Activated naive CD4-positive, alpha-beta T cell treated with anti-CD3 and anti-CD28 coated beads, Interleukin-2, amount 50 U/mL, for 24 hours (primary cell): ENCODE measurements at regions not wholly inside any gene's neighbourhood (a gene's known extent, or its start where the extent isn't known, plus 50 kb on each side); places are given as distances from the start of the nearest gene placed in this dataset.

ENCODE experiments used
- H3K27ac Mint-ChIP-seq: one replicate; pipeline ENCODE4 v1.8.0; 2021; ENCODE audit warnings: mild to moderate bottlenecking, mixed read lengths
- H3K27me3 Mint-ChIP-seq: one replicate; pipeline ENCODE4 v1.8.0; 2021; ENCODE audit warnings: mixed read lengths
- H3K36me3 Mint-ChIP-seq: one replicate; pipeline ENCODE4 v1.8.0; 2021; ENCODE audit warnings: mixed read lengths
- H3K4me1 Mint-ChIP-seq: one replicate; pipeline ENCODE4 v1.8.0; 2021; ENCODE audit warnings: mixed read lengths
- H3K4me3 Mint-ChIP-seq: one replicate; pipeline ENCODE4 v1.8.0; 2021; ENCODE audit warnings: mild to moderate bottlenecking, mixed read lengths
- H3K9me3 Mint-ChIP-seq: one replicate; pipeline ENCODE4 v1.8.0; 2021; ENCODE audit warnings: mixed read lengths

DNA sequence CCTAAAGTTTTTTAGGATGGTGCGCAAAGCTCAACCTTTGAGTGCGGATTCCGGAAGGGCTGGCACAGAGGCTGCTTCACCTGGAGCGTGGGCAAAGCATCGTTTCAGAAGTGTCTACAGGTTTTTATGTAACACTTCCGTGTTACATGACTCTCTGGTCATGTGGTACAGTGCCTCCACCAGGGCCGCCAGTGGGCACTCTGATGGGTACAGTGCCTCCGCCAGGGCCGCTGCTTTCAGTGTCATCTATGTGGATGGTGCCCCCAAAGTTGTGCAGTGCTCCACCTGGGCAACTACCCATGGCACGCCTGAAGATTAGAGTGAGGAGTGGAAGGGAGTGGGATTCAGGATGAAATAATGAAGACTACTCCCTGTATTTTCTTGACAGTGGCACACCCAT is 101.4 kb upstream of the C1orf174 start:
- no peak overlapping the region for H3K27ac Mint-ChIP-seq
- peaks cover 11% of the 10 kb centered on the region for H3K27me3 Mint-ChIP-seq
- H3K9me3 Mint-ChIP-seq, result no peaks in the 10 kb centered on the region
- H3K4me1 Mint-ChIP-seq, result no peaks in the 10 kb centered on the region
- no peaks in the 10 kb centered on the region for H3K36me3 Mint-ChIP-seq
- H3K4me3 Mint-ChIP-seq, result no peak overlapping the region

- peaks cover 3% of the 10 kb centered on the region for H3K36me3 Mint-ChIP-seq
- no peaks in the 10 kb centered on the region for H3K4me1 Mint-ChIP-seq
- H3K9me3 Mint-ChIP-seq, result no peaks in the 10 kb centered on the region
- H3K4me3 Mint-ChIP-seq, result no peak overlapping the region
- peaks cover 5% of the 10 kb centered on the region for H3K27me3 Mint-ChIP-seq
- no peak overlapping the region for H3K27ac Mint-ChIP-seq
Measured at GRCh38 chr1:4002061-4002521, 102.0 kb upstream of the C1orf174 start.

DNA sequence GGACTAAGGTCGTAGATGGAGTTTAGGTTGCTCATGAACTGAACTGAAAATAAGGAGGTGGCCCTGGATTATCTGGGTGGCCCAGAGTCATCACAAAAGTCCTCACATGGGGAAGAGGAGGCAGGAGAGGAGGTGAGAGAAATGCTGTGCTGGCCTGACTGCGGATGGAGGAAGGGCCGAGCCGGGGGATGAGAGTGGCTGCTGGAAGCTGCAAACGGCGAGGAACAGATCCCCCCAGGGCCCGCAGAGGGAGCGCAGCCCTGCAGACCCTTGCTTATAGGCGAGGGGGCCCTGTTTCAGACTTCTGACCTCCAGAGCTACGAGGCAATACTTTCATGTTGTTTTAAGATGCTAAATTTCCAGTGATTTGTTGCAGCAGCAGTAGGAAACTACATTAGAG is 102.7 kb upstream of the C1orf174 start:
- Mint-ChIP-seq H3K4me1 (no peaks in the 10 kb centered on the region), H3K36me3 (peaks cover 3% of the 10 kb centered on the region), H3K9me3 (no peaks in the 10 kb centered on the region), H3K4me3 (no peak overlapping the region), H3K27ac (no peak overlapping the region), H3K27me3 (peaks cover 4% of the 10 kb centered on the region)

DNA sequence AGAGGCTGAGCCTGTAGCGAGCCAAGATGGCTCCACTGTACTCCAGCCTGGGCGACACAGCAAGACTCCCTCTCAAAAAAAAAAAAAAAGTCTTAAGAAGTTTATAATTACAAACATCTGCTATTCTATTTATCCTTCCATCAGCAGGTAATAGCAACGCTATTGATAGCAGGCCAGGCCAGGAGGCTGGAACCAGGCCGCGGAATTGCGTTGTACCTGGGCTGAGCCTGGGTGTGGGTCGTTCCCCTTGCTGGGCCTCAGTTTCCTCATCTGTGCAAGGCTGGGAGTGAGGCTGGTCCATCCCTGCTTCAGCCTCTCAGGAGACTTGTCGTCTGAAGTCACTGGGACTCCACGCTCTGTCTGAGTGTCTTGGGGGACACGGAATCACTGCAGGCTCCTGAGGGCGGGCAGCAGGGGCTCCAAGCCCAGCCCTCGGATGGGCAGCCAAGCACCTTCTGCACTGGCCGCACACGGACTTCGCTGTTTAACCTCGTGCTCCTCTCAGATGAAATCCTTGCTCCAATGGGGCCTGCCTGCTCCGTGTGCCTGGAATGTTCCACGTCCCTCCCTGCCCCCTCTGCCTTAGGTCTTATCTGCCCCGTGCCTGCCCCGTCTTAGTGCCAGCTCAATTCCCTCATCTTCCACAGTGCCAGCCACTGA is 103.9 kb upstream of the C1orf174 start:
- Mint-ChIP-seq H3K4me1 (no peaks in the 10 kb centered on the region), H3K36me3 (peaks cover 3% of the 10 kb centered on the region), H3K27ac (no peak overlapping the region), H3K27me3 (no peaks in the 10 kb centered on the region), H3K9me3 (no peaks in the 10 kb centered on the region), H3K4me3 (no peak overlapping the region)

DNA sequence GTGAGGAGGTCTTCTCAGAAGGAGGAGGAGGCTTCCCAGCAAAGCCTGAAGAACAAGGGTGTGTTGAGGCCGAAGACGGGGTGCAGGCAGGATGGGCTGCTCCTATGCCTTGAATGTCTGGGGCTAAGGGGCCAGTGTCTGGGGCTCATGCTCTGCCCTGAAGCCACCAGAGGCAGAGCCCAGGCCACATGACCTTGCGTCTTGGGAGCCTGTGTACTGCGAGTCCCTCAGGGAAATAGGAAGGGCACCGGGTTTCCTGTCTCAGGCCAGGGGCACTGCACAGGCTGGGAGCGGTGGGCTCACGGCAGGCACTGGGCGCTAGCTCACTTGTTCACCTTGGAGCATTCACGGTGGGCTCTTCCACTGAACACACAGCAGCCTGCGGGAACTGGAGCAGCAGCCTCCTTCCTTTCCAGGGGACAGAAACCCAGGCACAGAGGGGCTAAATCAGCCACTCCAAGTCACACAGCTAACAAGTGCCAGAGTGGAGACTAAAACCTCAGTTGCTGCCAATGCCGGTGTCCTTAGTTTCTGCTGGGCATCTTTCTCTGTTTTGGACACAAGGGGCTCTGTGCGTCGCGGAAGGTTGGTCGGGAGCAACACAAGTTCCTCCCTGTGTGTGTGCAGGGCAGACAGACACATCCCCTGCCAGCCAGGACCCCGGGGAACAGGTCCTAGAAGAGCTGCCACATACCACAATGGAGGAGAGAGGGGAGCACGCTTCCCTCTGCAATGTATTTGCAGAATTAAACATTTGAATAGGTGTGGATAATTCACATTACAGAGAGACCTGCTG is 104.8 kb upstream of the C1orf174 start:
- Mint-ChIP-seq H3K9me3 (no peaks in the 10 kb centered on the region), H3K4me3 (no peak overlapping the region), H3K36me3 (peaks cover 3% of the 10 kb centered on the region), H3K4me1 (no peaks in the 10 kb centered on the region), H3K27me3 (no peaks in the 10 kb centered on the region), H3K27ac (no peak overlapping the region)

GRCh38 chr1:4005431-4005830 is 105.4 kb upstream of the C1orf174 start:
- H3K27me3 Mint-ChIP-seq, result no peaks in the 10 kb centered on the region
- H3K36me3 Mint-ChIP-seq, result peaks cover 3% of the 10 kb centered on the region
- H3K4me1 Mint-ChIP-seq, result no peaks in the 10 kb centered on the region
- H3K27ac Mint-ChIP-seq, result no peak overlapping the region
- no peaks in the 10 kb centered on the region for H3K9me3 Mint-ChIP-seq
- no peak overlapping the region for H3K4me3 Mint-ChIP-seq

DNA sequence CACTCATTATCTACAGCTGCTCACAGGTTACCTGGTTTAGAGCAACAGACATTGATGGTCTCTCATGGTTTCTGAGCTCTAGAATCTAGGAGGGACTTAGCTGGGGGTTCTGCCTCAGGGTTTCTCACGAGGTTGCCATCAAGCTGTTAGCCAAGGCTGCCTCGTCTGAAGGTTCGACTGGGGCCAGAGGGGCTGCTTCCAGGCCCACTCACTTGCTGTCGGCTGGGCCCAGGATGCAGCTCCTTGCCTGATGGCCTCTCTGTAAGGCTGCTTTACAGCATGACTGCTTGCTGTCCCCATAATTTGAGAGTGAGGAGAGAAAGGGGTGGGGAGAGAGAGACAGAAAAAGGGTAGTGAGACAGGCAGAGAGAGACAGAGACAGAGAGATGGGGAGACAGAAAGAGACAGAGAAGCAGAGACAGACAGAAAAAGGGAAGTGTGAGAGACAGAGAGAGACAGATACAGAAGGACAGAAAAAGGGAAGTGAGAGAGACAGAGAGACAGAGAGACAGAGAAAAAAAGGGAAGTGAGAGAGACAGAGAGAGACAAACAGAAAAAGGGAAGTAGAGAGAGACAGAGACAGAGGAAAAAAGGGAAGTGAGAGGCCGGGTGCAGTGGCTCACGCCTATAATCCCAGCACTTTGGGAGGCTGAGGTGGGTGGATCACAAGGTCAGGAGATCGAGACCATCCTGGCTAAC is 106.8 kb upstream of the C1orf174 start:
- Mint-ChIP-seq H3K27ac (no peak overlapping the region), H3K9me3 (no peaks in the 10 kb centered on the region), H3K36me3 (peaks cover 3% of the 10 kb centered on the region), H3K4me3 (no peak overlapping the region), H3K4me1 (no peaks in the 10 kb centered on the region), H3K27me3 (peaks cover 1% of the 10 kb centered on the region)

- peaks cover 3% of the 10 kb centered on the region for H3K36me3 Mint-ChIP-seq
- H3K9me3 Mint-ChIP-seq, result no peaks in the 10 kb centered on the region
- H3K27ac Mint-ChIP-seq, result no peak overlapping the region
Measured at GRCh38 chr1:4010284-4010683, 110.2 kb upstream of the C1orf174 start.

DNA sequence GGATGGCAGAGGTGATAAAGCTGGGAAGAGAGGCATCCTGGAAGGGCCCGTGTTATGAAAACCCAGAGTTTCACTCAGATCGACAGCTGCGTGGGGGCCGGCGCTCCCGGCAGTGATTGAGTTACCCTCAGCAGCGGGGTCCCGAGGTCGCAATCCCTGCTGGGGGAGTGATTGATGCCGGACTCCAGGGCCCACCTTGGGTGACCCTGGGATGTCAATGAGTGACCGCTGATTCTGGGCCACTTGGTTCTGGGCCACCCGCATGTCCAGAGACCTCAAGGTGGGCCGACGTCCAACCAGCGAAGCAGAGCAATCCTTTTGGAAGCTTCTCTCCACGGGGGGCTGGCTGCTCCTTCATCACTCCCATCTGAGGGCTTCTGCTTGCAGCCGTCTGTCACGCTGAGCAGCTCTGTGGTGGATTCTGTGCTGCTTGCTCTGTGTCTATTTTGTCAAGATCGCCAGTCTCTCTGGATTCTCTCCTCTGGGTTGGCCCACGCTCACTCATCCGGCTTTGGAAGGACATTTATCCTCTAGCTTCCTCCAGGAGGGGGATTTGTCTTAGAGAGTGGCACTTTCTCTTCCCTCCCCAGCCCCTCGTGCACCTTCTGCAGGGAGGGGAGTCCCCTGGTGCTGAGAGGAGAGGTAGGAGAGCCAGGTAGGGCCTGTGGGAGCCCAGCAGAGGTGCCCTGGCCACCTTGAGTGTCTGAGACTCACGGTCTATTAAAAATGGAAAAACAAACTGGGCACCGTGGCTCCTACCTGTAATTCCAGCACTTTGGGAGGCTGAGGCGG is 110.9 kb upstream of the C1orf174 start:
- H3K27me3 Mint-ChIP-seq, result peaks cover 7% of the 10 kb centered on the region

More at GRCh38 chr1:4010284-4010683, 110.2 kb upstream of the C1orf174 start:
- Mint-ChIP-seq H3K27me3 (peaks cover 7% of the 10 kb centered on the region), H3K4me1 (no peaks in the 10 kb centered on the region), H3K4me3 (no peak overlapping the region)

DNA sequence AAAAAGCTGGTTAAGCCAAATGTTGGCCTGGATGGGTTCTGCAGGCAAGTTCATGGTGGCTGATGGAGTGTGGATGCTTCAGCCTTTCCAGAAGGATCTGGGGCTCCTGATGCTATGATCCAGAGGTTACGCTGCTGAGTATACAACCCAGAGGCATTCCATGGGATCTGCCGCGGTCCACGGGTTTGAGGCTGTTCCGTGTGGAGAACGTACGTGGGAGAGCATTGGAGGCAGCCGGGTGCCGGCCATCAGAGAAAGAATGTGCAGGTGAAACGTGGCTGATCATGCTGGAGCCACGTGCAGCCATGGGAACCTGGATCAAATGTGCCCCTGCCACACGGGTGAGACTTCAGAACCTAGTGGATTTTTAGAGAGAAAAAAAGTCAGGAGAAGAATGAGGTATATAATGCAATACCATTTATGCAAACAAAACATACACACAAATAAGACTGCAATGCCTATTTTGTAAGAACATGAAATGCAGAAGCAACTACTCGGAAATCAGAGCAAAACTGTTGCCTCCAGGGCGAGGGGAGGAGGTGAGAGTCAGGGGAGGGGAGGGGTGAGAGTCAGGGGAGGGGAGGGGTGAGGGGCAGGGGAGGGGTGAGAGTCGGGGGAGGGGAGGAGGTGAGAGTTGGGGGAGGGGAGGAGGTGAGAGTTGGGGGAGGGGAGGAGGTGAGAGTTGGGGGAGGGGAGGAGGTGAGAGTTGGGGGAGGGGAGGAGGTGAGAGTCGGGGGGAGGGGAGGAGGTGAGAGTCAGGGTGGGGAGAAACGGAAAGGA is 116.5 kb upstream of the C1orf174 start:
- no peaks in the 10 kb centered on the region for H3K9me3 Mint-ChIP-seq
- peaks cover 4% of the 10 kb centered on the region for H3K4me1 Mint-ChIP-seq
- H3K27ac Mint-ChIP-seq, result no peak overlapping the region
- no peaks in the 10 kb centered on the region for H3K36me3 Mint-ChIP-seq
- peaks cover 5% of the 10 kb centered on the region for H3K27me3 Mint-ChIP-seq
- no peak overlapping the region for H3K4me3 Mint-ChIP-seq

More for the DNA sequence above, 110.9 kb upstream of the C1orf174 start:
- Mint-ChIP-seq H3K36me3 (peaks cover 3% of the 10 kb centered on the region), H3K4me1 (no peaks in the 10 kb centered on the region), H3K4me3 (no peak overlapping the region), H3K9me3 (no peaks in the 10 kb centered on the region), H3K27ac (no peak overlapping the region)

DNA sequence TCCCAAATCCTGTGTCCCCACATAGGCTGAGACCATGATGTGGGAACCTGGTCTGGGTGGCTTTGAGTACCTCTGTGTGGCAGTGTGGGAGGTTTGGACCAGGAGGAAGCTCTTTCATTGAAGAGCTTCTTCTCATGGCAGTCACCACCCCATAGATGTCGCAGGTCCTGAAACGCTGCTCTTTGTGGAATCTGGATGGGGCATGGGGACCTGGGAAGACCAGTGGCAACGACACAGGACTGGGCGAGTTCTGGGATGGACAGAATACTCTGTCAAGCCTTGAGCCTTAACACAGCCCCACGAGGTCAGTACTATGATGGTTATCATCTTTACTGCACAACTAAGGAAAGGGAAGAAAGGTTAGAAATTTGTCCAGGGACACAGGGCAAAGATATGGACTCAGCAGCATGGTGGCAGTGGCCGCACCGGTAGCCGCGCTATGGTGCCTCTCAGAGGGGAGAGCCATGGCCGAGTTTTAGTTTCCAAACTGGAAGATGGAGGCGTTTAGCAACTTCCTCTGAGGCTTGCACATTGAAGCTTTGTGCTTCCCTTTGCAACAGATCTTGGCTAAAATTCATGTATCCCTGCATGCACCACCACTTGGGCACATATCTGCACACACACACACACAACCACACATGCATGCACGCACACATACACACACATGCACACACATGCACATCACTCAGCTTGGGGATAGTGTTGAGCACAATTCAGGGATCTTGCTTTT is 117.7 kb upstream of the C1orf174 start:
- Mint-ChIP-seq H3K4me1 (peaks cover 4% of the 10 kb centered on the region), H3K9me3 (no peaks in the 10 kb centered on the region), H3K27me3 (peaks cover 3% of the 10 kb centered on the region), H3K4me3 (no peak overlapping the region), H3K36me3 (no peaks in the 10 kb centered on the region), H3K27ac (no peak overlapping the region)

DNA sequence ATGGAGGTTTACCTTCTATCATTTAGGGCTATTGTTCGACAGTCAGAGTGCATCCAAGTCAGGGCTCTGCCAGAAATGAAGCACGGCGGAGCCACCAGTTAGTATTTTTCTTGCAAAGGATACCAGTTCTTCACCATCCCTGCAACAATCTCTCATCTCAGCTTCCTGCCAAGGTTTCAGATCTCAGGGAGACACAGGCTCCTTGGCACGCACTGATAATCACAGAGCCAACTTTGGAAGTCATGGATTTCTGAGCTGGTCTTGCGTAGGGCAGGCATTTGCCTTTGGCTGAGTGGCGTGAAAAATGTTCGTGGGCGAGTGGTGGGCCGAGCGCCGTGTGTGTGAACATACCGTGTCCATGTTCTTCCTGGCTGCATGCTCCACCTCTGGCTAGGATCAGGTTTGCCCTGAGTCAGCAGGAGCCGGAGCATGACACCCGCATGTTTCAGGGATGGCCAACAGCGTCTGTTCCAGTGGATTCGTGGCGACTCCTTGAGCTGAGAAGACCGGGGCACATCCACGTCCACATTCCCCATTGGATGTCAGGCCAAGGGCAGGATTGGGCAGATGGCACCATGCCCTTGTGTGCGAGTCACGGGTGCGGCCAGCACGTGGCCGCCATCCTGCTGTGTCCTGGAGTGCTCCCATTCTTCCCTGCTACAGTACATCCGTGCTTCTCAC is 118.5 kb upstream of the C1orf174 start:
- H3K4me3 Mint-ChIP-seq, result no peak overlapping the region
- H3K4me1 Mint-ChIP-seq, result peaks cover 4% of the 10 kb centered on the region
- H3K9me3 Mint-ChIP-seq, result no peaks in the 10 kb centered on the region
- H3K36me3 Mint-ChIP-seq, result no peaks in the 10 kb centered on the region
- H3K27me3 Mint-ChIP-seq, result peaks cover 1% of the 10 kb centered on the region
- no peak overlapping the region for H3K27ac Mint-ChIP-seq

GRCh38 chr1:4019147-4019521 is 119.1 kb upstream of the C1orf174 start:
- no peak overlapping the region for H3K4me3 Mint-ChIP-seq
- peaks cover 4% of the 10 kb centered on the region for H3K4me1 Mint-ChIP-seq
- no peaks in the 10 kb centered on the region for H3K27me3 Mint-ChIP-seq
- H3K27ac Mint-ChIP-seq, result no peak overlapping the region
- H3K36me3 Mint-ChIP-seq, result no peaks in the 10 kb centered on the region
- H3K9me3 Mint-ChIP-seq, result no peaks in the 10 kb centered on the region
